SJSA1 (cell line): ENCODE measurements at regions not wholly inside any gene's neighbourhood (a gene's known extent, or its start where the extent isn't known, plus 50 kb on each side); places are given as distances from the start of the nearest gene placed in this dataset.
"Not testable (repeated sequence)": the region's sequence is repeated elsewhere in the genome, so short reads cannot be mapped to it uniquely, and the experiment has no call there.

ENCODE experiments used
- DNase-seq, 2 experiments: peaks; one replicate each; pipeline ENCODE4 v3.0.0-alpha.2; 2015 to 2020; ENCODE audit warnings: low spot score in 2 of 2, low read depth in 1 of 2
- H3K27ac ChIP-seq: fragments of 250-450 bp; sonication (Bioruptor Pico); 2 replicates; pipeline ENCODE4 v1.5.1; 2020; ENCODE audit warnings: mild to moderate bottlenecking, moderate library complexity
- H3K27me3 ChIP-seq: fragments of 250-450 bp; sonication (Bioruptor Pico); replicated peaks from 2 replicates; pipeline ENCODE4 v1.5.1; 2020; ENCODE audit warnings: mild to moderate bottlenecking, moderate library complexity
- H3K36me3 ChIP-seq: fragments of 250-450 bp; sonication (Bioruptor Pico); 2 replicates; pipeline ENCODE4 v1.5.1; 2020; ENCODE audit warnings: mild to moderate bottlenecking
- H3K4me1 ChIP-seq: fragments of 250-450 bp; sonication (Bioruptor Pico); replicated peaks from 2 replicates; pipeline ENCODE4 v1.6.1; 2021; ENCODE audit warnings: mild to moderate bottlenecking
- H3K4me3 ChIP-seq: fragments of 250-450 bp; sonication (Bioruptor Pico); 2 replicates; pipeline ENCODE4 v1.5.1; 2020; ENCODE audit warnings: mild to moderate bottlenecking
- H3K9me3 ChIP-seq: fragments of 250-450 bp; sonication (Bioruptor Pico); replicated peaks from 2 replicates; pipeline ENCODE4 v1.5.1; 2020; ENCODE audit warnings: mild to moderate bottlenecking

GRCh38 chr11:89545691-89546090 is 54.5 kb upstream of the NOX4 start:
- Histone ChIP-seq H3K4me1 (no peaks in the 10 kb centered on the region), H3K4me3 (no peak overlapping the region), H3K27ac (no peak overlapping the region), H3K9me3 (no peaks in the 10 kb centered on the region), H3K36me3 (no peaks in the 10 kb centered on the region), H3K27me3 (no peaks in the 10 kb centered on the region)
- DNase-seq, result no peak

- not testable (repeated sequence) for DNase-seq
Measured at GRCh38 chr11:89555781-89556180, 64.6 kb upstream of the NOX4 start.

GRCh38 chr11:89556731-89557707 is 65.8 kb upstream of the NOX4 start:
- not testable (repeated sequence) for H3K27me3 ChIP-seq, H3K27ac ChIP-seq, DNase-seq, H3K4me1 ChIP-seq, H3K36me3 ChIP-seq, H3K9me3 ChIP-seq, H3K4me3 ChIP-seq

More at GRCh38 chr11:89555781-89556180, 64.6 kb upstream of the NOX4 start:
- H3K9me3 ChIP-seq, H3K4me3 ChIP-seq, H3K27me3 ChIP-seq, H3K4me1 ChIP-seq, H3K36me3 ChIP-seq, H3K27ac ChIP-seq: not testable (repeated sequence)

GRCh38 chr11:89560598-89560997 is 69.4 kb upstream of the NOX4 start:
- not testable (repeated sequence) for H3K27me3 ChIP-seq, H3K4me1 ChIP-seq, H3K4me3 ChIP-seq, H3K9me3 ChIP-seq, H3K36me3 ChIP-seq, DNase-seq, H3K27ac ChIP-seq

GRCh38 chr11:89562731-89563130 is 71.6 kb upstream of the NOX4 start:
- not testable (repeated sequence) for H3K27me3 ChIP-seq, H3K9me3 ChIP-seq, DNase-seq, H3K4me3 ChIP-seq, H3K36me3 ChIP-seq, H3K4me1 ChIP-seq, H3K27ac ChIP-seq

- no peaks in the 10 kb centered on the region for H3K4me1 ChIP-seq
- H3K27me3 ChIP-seq, result no peaks in the 10 kb centered on the region
- no peak overlapping the region for H3K4me3 ChIP-seq
- no peak for DNase-seq
- no peaks in the 10 kb centered on the region for H3K9me3 ChIP-seq
- no peaks in the 10 kb centered on the region for H3K36me3 ChIP-seq
- H3K27ac ChIP-seq, result no peak overlapping the region
Measured at GRCh38 chr11:89566972-89567371, 75.8 kb upstream of the NOX4 start.

- not testable (repeated sequence) for H3K27ac ChIP-seq, H3K36me3 ChIP-seq, H3K4me3 ChIP-seq, H3K27me3 ChIP-seq, DNase-seq, H3K9me3 ChIP-seq, H3K4me1 ChIP-seq
Measured at GRCh38 chr11:89569387-89569786, 78.2 kb upstream of the NOX4 start.

- DNase-seq, H3K4me1 ChIP-seq, H3K27ac ChIP-seq, H3K27me3 ChIP-seq, H3K9me3 ChIP-seq, H3K36me3 ChIP-seq, H3K4me3 ChIP-seq: not testable (repeated sequence)
Measured at GRCh38 chr11:89571706-89572105, 80.5 kb upstream of the NOX4 start.

- not testable (repeated sequence) for H3K4me1 ChIP-seq, H3K27ac ChIP-seq, DNase-seq
Measured at GRCh38 chr11:89575846-89576245, 84.7 kb upstream of the NOX4 start.

GRCh38 chr11:89577428-89577827 is 86.3 kb upstream of the NOX4 start:
- H3K4me3 ChIP-seq, H3K27me3 ChIP-seq, DNase-seq, H3K36me3 ChIP-seq, H3K27ac ChIP-seq, H3K4me1 ChIP-seq, H3K9me3 ChIP-seq: not testable (repeated sequence)

More at GRCh38 chr11:89575846-89576245, 84.7 kb upstream of the NOX4 start:
- H3K9me3 ChIP-seq, H3K4me3 ChIP-seq, H3K27me3 ChIP-seq, H3K36me3 ChIP-seq: not testable (repeated sequence)

GRCh38 chr11:89583580-89583979 is 92.4 kb upstream of the NOX4 start:
- no peaks in the 10 kb centered on the region for H3K9me3 ChIP-seq
- no peaks in the 10 kb centered on the region for H3K36me3 ChIP-seq
- H3K4me3 ChIP-seq, result no peak overlapping the region
- no peak overlapping the region for H3K27ac ChIP-seq
- no peaks in the 10 kb centered on the region for H3K4me1 ChIP-seq
- H3K27me3 ChIP-seq, result no peaks in the 10 kb centered on the region
- no peak for DNase-seq

- H3K4me1 ChIP-seq, H3K9me3 ChIP-seq, H3K27ac ChIP-seq, DNase-seq, H3K27me3 ChIP-seq, H3K36me3 ChIP-seq, H3K4me3 ChIP-seq: not testable (repeated sequence)
Measured at GRCh38 chr11:89585046-89585445, 93.9 kb upstream of the NOX4 start.

GRCh38 chr11:89585471-89585870 is 94.3 kb upstream of the NOX4 start:
- not testable (repeated sequence) for H3K9me3 ChIP-seq, DNase-seq, H3K27ac ChIP-seq

GRCh38 chr11:89589413-89589812 is 98.2 kb upstream of the NOX4 start:
- not testable (repeated sequence) for H3K4me3 ChIP-seq, DNase-seq

More at GRCh38 chr11:89585471-89585870, 94.3 kb upstream of the NOX4 start:
- not testable (repeated sequence) for H3K4me3 ChIP-seq, H3K27me3 ChIP-seq, H3K4me1 ChIP-seq, H3K36me3 ChIP-seq

More at GRCh38 chr11:89589413-89589812, 98.2 kb upstream of the NOX4 start:
- not testable (repeated sequence) for H3K4me1 ChIP-seq, H3K9me3 ChIP-seq, H3K27me3 ChIP-seq, H3K36me3 ChIP-seq, H3K27ac ChIP-seq
